RWPE2 (cell line): ENCODE measurements at regions not wholly inside any gene's neighbourhood (a gene's known extent, or its start where the extent isn't known, plus 50 kb on each side); places are given as distances from the start of the nearest gene placed in this dataset.

Source experiments
- ATAC-seq: fragments of 200-7000 bp; cut with Tn5 transposase; 3 replicates; pipeline ENCODE4 v1.9.1; 2021; ENCODE audit warnings: low read depth
- DNase-seq: peaks from one replicate; pipeline ENCODE4 v3.0.0-alpha.2; 2020; ENCODE audit warnings: low spot score
- H3K27ac ChIP-seq: fragments of 450-650 bp; 2 replicates; pipeline ENCODE4 v1.5.1; 2017; ENCODE audit warnings: mild to moderate bottlenecking; ENCODE audit not compliant: poor library complexity, severe bottlenecking
- H3K27me3 ChIP-seq: fragments of 250-450 bp; sonication (Bioruptor Pico); 2 replicates; pipeline ENCODE4 v1.5.1; 2021; ENCODE audit warnings: mild to moderate bottlenecking, moderate library complexity; ENCODE audit not compliant: insufficient read depth, poor library complexity, severe bottlenecking
- H3K36me3 ChIP-seq: fragments of 250-450 bp; sonication (Bioruptor Pico); 2 replicates; pipeline ENCODE4 v1.5.1; 2020; ENCODE audit warnings: low read depth, mild to moderate bottlenecking, moderate library complexity
- H3K4me1 ChIP-seq: fragments of 250-450 bp; sonication (Bioruptor Pico); 2 replicates; pipeline ENCODE4 v1.5.1; 2021; ENCODE audit warnings: mild to moderate bottlenecking, moderate library complexity; ENCODE audit not compliant: insufficient read depth, poor library complexity, severe bottlenecking
- H3K4me3 ChIP-seq: fragments of 250-450 bp; sonication (Bioruptor Pico); 2 replicates; pipeline ENCODE4 v1.5.1; 2021; ENCODE audit warnings: mild to moderate bottlenecking, moderate library complexity; ENCODE audit not compliant: severe bottlenecking
- H3K9me3 ChIP-seq: fragments of 250-450 bp; sonication (Bioruptor Pico); 2 replicates; pipeline ENCODE4 v1.5.1; 2021; ENCODE audit warnings: mild to moderate bottlenecking, moderate library complexity; ENCODE audit not compliant: severe bottlenecking
- TF ChIP-seq, protein P1 (sequence below): fragments of 450-650 bp; IDR thresholded peaks from one replicate; pipeline ENCODE4 v1.5.1; 2017; ENCODE audit warnings: mild to moderate bottlenecking, moderate library complexity; ENCODE audit not compliant: poor library complexity, severe bottlenecking

DNA sequence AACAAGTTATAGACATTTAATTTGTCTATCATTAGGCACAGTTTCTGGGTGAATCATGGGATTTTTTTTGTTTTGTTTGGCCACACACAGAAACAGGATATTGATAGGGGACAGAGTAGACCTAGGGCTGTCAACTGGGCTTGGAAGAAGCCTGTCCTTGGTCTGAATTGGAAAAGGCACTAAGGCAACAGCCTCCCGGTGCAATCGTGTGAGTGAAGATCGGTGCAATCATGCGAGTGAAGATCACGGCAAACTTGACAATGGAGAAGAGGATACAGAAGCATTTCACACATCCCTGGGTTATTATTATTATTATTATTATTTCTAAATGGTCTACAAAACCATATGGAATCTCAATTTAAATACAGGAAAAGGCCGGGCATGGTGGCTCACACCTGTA lies 94.5 kb downstream of the ACKR3 start:
- TF ChIP-seq, protein P1, sequence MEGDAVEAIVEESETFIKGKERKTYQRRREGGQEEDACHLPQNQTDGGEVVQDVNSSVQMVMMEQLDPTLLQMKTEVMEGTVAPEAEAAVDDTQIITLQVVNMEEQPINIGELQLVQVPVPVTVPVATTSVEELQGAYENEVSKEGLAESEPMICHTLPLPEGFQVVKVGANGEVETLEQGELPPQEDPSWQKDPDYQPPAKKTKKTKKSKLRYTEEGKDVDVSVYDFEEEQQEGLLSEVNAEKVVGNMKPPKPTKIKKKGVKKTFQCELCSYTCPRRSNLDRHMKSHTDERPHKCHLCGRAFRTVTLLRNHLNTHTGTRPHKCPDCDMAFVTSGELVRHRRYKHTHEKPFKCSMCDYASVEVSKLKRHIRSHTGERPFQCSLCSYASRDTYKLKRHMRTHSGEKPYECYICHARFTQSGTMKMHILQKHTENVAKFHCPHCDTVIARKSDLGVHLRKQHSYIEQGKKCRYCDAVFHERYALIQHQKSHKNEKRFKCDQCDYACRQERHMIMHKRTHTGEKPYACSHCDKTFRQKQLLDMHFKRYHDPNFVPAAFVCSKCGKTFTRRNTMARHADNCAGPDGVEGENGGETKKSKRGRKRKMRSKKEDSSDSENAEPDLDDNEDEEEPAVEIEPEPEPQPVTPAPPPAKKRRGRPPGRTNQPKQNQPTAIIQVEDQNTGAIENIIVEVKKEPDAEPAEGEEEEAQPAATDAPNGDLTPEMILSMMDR, result no peak
- ATAC-seq (no peak), DNase-seq (no peak)
- Histone ChIP-seq H3K27ac (no peak overlapping the region), H3K27me3 (no peaks in the 10 kb centered on the region), H3K4me3 (no peak overlapping the region), H3K36me3 (no peaks in the 10 kb centered on the region), H3K9me3 (no peaks in the 10 kb centered on the region), H3K4me1 (peaks cover 19% of the 10 kb centered on the region)

DNA sequence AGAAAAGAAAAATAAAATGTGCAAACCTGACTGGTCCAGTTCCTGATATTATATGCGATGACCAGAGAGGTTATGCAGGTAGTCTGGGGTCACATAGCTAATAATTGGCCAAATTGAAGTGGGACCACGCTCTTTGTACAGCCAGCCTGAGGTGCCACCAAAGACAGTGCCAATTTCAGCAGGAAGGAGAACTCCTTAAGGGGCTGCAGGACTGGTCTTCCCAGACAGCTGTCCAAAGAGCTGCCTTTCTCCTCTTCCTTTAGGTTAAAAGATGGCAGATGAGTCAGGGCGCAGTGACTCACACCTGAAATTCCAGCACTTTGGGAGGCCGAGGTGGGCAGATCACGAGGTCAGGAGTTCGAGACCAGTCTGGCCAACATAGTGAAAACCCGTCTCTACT lies 95.5 kb downstream of the ACKR3 start:
- peaks cover 19% of the 10 kb centered on the region for H3K4me1 ChIP-seq
- ATAC-seq, result no peak
- TF ChIP-seq, protein P1, result no peak
- H3K27me3 ChIP-seq, result no peaks in the 10 kb centered on the region
- no peaks in the 10 kb centered on the region for H3K9me3 ChIP-seq
- no peak overlapping the region for H3K4me3 ChIP-seq
- DNase-seq, result no peak
- H3K27ac ChIP-seq, result no peak overlapping the region
- no peaks in the 10 kb centered on the region for H3K36me3 ChIP-seq

DNA sequence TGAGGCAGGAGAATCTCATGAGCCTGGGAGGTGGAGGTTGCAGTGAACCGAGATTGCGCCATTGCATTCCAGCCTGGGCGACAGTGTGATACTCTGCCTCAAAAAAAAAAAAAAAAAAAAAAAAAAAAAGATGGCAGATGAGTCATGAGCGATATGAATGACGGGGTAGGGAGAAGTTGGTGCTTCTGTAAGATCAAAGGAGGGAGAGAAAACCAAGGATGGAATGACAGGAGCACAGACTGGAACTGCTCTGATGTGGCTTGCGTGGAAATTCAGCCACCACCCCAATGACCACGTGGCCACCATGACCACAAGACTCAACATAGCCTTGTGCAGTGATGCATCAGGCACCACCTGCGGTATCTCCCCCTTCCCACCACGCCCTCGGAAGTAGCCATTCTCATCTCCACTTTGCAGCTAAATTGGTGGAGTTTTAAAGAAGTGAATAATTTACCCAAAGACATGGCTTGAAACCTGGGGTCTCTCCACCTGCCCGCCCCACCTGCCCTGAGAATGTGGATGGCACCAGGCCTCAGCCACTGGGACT lies 96.0 kb downstream of the ACKR3 start:
- DNase-seq (no peak), ATAC-seq (no peak)
- no peaks in the 10 kb centered on the region for H3K9me3 ChIP-seq
- no peaks in the 10 kb centered on the region for H3K36me3 ChIP-seq
- H3K27me3 ChIP-seq, result no peaks in the 10 kb centered on the region
- H3K27ac ChIP-seq, result no peak overlapping the region
- no peak overlapping the region for H3K4me3 ChIP-seq
- peaks cover 14% of the 10 kb centered on the region for H3K4me1 ChIP-seq
- TF ChIP-seq, protein P1, result no peak

DNA sequence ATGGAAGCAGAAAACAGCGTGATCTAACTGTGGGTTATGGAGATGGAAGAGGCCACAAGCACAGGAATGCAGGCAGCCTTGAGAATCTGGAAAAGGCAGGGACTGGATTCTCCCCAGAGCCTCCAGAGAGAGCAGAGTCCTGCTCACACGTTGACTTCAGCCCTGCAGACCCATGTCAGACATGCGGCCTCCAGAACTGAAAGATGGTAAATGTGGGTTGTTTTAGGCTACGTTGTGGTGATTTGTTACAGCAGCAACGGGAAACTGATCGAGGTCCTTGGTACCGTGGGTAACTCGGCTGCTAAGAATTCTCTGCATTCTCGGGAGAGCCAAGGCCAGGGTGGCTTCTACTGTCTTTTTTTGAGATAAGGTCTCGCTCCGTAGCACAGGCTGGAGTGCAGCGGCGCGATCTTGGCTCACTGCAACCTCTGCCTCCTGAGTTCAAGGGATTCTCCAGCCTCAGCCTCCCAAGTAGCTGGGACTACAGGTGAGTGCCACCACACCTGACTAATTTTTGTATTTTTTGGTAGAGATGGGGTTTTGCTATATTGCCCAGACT lies 97.1 kb downstream of the ACKR3 start:
- peaks cover 3% of the 10 kb centered on the region for H3K4me1 ChIP-seq
- H3K27ac ChIP-seq, result no peak overlapping the region
- H3K9me3 ChIP-seq, result no peaks in the 10 kb centered on the region
- TF ChIP-seq, protein P1, result no peak
- no peak overlapping the region for H3K4me3 ChIP-seq
- DNase-seq (no peak), ATAC-seq (no peak)
- H3K36me3 ChIP-seq, result no peaks in the 10 kb centered on the region
- no peaks in the 10 kb centered on the region for H3K27me3 ChIP-seq

DNA sequence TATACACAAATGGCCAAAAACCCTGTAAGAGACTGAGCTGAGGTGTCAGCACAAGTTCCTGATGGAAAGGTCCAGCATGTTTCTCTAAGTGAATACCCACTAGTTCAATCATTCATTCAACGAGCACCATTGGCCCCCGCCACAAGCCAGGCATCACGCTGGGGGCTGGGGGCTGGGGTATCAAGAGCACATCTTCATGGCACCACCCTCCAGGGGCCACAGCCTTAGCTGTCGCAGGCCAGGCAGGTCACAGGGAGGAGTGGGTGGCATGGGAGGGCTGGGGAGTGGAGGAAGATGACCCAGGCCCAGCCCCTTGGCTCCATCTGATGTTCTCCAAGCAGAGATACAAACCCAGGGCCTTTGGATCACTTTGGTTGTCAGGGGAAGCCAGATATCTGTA lies 97.9 kb downstream of the ACKR3 start:
- Histone ChIP-seq H3K27ac (no peak overlapping the region), H3K4me1 (no peaks in the 10 kb centered on the region), H3K4me3 (no peak overlapping the region), H3K36me3 (no peaks in the 10 kb centered on the region), H3K9me3 (no peaks in the 10 kb centered on the region), H3K27me3 (no peaks in the 10 kb centered on the region)
- no peak for DNase-seq
- ATAC-seq, result no peak
- TF ChIP-seq, protein P1, result no peak
